MCF 10A (cell line): ENCODE measurements at regions not wholly inside any gene's neighbourhood (a gene's known extent, or its start where the extent isn't known, plus 50 kb on each side); places are given as distances from the start of the nearest gene placed in this dataset.

Experiments used
- BruUV-seq: library from RNA; stranded (reverse); fragments of 400-500 nt; replicated peaks from 2 replicates; lab custom pipeline; 2021; lab: Mats Ljungman, UMichigan
- CTCF ChIA-PET: fragments of 300-600 bp; sonication (Branson Sonifier 250); formaldehyde crosslinking; extraction: SDS; loops from one replicate; lab custom pipeline; 2021; ENCODE audit warnings: antibody characterized with exemption, inconsistent platforms; lab: Yijun Ruan, JAX
- POLR2A ChIA-PET: fragments of 300-600, 350-650 bp; sonication (Branson Sonifier 250); formaldehyde crosslinking; extraction: SDS; loops from one replicate; lab custom pipeline; 2020; ENCODE audit warnings: antibody characterized with exemption, inconsistent platforms; lab: Yijun Ruan, JAX
- DNase-seq: peaks from one replicate; pipeline ENCODE4 v3.0.0-alpha.2; 2018; ENCODE audit not compliant: unreplicated experiment
- H3K27ac Mint-ChIP-seq: one replicate; pipeline ENCODE4 v1.8.0; 2022; ENCODE audit warnings: mild to moderate bottlenecking, low read depth, mixed read lengths; ENCODE audit not compliant: unreplicated experiment
- H3K27me3 Mint-ChIP-seq: one replicate; pipeline ENCODE4 v1.8.0; 2022; ENCODE audit warnings: mixed read lengths; ENCODE audit not compliant: insufficient read depth, unreplicated experiment
- H3K36me3 Mint-ChIP-seq: one replicate; pipeline ENCODE4 v1.8.0; 2022; ENCODE audit warnings: mild to moderate bottlenecking, moderate library complexity, mixed read lengths; ENCODE audit not compliant: insufficient read depth, unreplicated experiment
- H3K4me1 Mint-ChIP-seq: one replicate; pipeline ENCODE4 v1.8.0; 2022; ENCODE audit warnings: mixed read lengths; ENCODE audit not compliant: insufficient read depth, unreplicated experiment
- H3K4me3 Mint-ChIP-seq: one replicate; pipeline ENCODE4 v1.8.0; 2022; ENCODE audit warnings: mild to moderate bottlenecking, moderate library complexity, mixed read lengths; ENCODE audit not compliant: unreplicated experiment
- H3K9me3 Mint-ChIP-seq: one replicate; pipeline ENCODE4 v1.8.0; 2022; ENCODE audit warnings: mixed read lengths; ENCODE audit not compliant: unreplicated experiment
- CTCF ChIP-seq: fragments of 200-600 bp; IDR thresholded peaks from one replicate; pipeline ENCODE4 v1.8.0; 2022; ENCODE audit warnings: antibody characterized with exemption, mild to moderate bottlenecking; ENCODE audit not compliant: unreplicated experiment
- intact Hi-C: fragments of 100-400 bp; cut with micrococcal nuclease; formaldehyde crosslinking; loops from 2 replicates; pipeline ENCODE4 v1.14.1; 2022

- no peak for DNase-seq
- peaks cover 71% of the 10 kb centered on the region for H3K27me3 Mint-ChIP-seq
- H3K4me1 Mint-ChIP-seq: no peaks in the 10 kb centered on the region
- no TSS peak for BruUV-seq
- H3K36me3 Mint-ChIP-seq: no peaks in the 10 kb centered on the region
- intact Hi-C loops: no loop called here
- H3K9me3 Mint-ChIP-seq: no peaks in the 10 kb centered on the region
- ChIA-PET CTCF (no interaction called here), POLR2A (no interaction called here)
- no peak overlapping the region for H3K27ac Mint-ChIP-seq
- no peak overlapping the region for H3K4me3 Mint-ChIP-seq
- no peak for TF ChIP-seq CTCF
Observed at GRCh38 chr4:16365036-16365569, 138.8 kb upstream of the TAPT1 start.

- Mint-ChIP-seq H3K27ac (no peak overlapping the region), H3K27me3 (peaks cover 84% of the 10 kb centered on the region), H3K9me3 (no peaks in the 10 kb centered on the region), H3K36me3 (no peaks in the 10 kb centered on the region), H3K4me1 (no peaks in the 10 kb centered on the region), H3K4me3 (no peak overlapping the region)
- intact Hi-C loops: no loop called here
- BruUV-seq: no TSS peak
- CTCF ChIA-PET: interaction anchor here (0.7 to 1.0 kb wide), 2 partner anchors 82 to 296 kb away, joined by 3 to 4 read pairs; no protein-coding TSS in a partner anchor
- POLR2A ChIA-PET: no interaction called here
- DNase-seq: no peak
- no peak for TF ChIP-seq CTCF
Observed at GRCh38 chr4:16360694-16361262, 134.5 kb upstream of the TAPT1 start.

GRCh38 chr4:16353165-16353564 is 126.9 kb upstream of the TAPT1 start:
- ChIA-PET CTCF (no interaction called here), POLR2A (no interaction called here)
- no peak for TF ChIP-seq CTCF
- BruUV-seq: no TSS peak
- Mint-ChIP-seq H3K9me3 (no peaks in the 10 kb centered on the region), H3K4me3 (no peak overlapping the region), H3K36me3 (no peaks in the 10 kb centered on the region), H3K27me3 (peaks cover 98% of the 10 kb centered on the region), H3K27ac (no peak overlapping the region), H3K4me1 (no peaks in the 10 kb centered on the region)
- DNase-seq: no peak
- intact Hi-C loops: no loop called here

- intact Hi-C loops: no loop called here
- DNase-seq: no peak
- ChIA-PET CTCF (no interaction called here), POLR2A (no interaction called here)
- H3K36me3 Mint-ChIP-seq: no peaks in the 10 kb centered on the region
- H3K27ac Mint-ChIP-seq: no peak overlapping the region
- no peaks in the 10 kb centered on the region for H3K9me3 Mint-ChIP-seq
- peaks cover 98% of the 10 kb centered on the region for H3K27me3 Mint-ChIP-seq
- BruUV-seq: no TSS peak
- no peak overlapping the region for H3K4me3 Mint-ChIP-seq
- no peaks in the 10 kb centered on the region for H3K4me1 Mint-ChIP-seq
- no peak for TF ChIP-seq CTCF
Observed at GRCh38 chr4:16351161-16351560, 124.9 kb upstream of the TAPT1 start.
